HepG2 (cell line): ENCODE measurements at regions not wholly inside any gene's neighbourhood (a gene's known extent, or its start where the extent isn't known, plus 50 kb on each side); places are given as distances from the start of the nearest gene placed in this dataset.

Experiments
- ATAC-seq: fragments of 200-7000 bp; cut with Tn5 transposase; 3 replicates; pipeline ENCODE4 v1.9.1; 2020; ENCODE audit warnings: mild to moderate bottlenecking, moderate library complexity
- BruUV-seq: library from RNA; stranded (reverse); fragments of 400-500 nt; replicated peaks from 2 replicates; lab custom pipeline; 2021; lab: Mats Ljungman, UMichigan
- CTCF ChIA-PET: fragments of 300-600 bp; formaldehyde crosslinking; extraction: SDS; loops from one replicate; lab custom pipeline; 2021; ENCODE audit warnings: low total read pairs, inconsistent platforms, low intra/inter-chr PET ratio; lab: Yijun Ruan, JAX
- POLR2A ChIA-PET: fragments of 350-600 bp; sonication (Branson Sonifier 250); formaldehyde crosslinking; loops from one replicate; lab custom pipeline; 2020; ENCODE audit warnings: antibody characterized with exemption, inconsistent platforms; lab: Yijun Ruan, JAX
- DNase-seq: peaks from one replicate; pipeline ENCODE4 v3.0.0-alpha.2; 2015; ENCODE audit warnings: low spot score
- FAIRE-seq: peaks from 3 replicates; lab custom pipeline; 2011; peaks lifted over from hg19 to GRCh38; lab: Jason Lieb, UNC
- H2AFZ ChIP-seq: one replicate; pipeline ENCODE4 v1.6.1; 2011; ENCODE audit warnings: low read length, inconsistent platforms
- H3K27ac ChIP-seq: fragments of 300-600 bp; 3 replicates; pipeline ENCODE4 v1.8.0; 2011; ENCODE audit warnings: mixed run types, mild to moderate bottlenecking, mixed read lengths, low read length, inconsistent platforms; ENCODE audit not compliant: insufficient read depth; ENCODE audit errors: extremely low read length
- H3K27me3 ChIP-seq, 2 experiments: fragments of 200-600 bp in 1 of 2; 2 replicates in 1 of 2; 3 replicates in 1 of 2; pipeline versions ENCODE4 v1.6.0 to v1.8.0; 2011; ENCODE audit warnings: low read length in 2 of 2, mild to moderate bottlenecking in 2 of 2, moderate library complexity in 2 of 2, inconsistent platforms in 1 of 2; ENCODE audit not compliant: insufficient read depth in 2 of 2, control insufficient read depth in 1 of 2
- H3K36me3 ChIP-seq, 2 experiments: fragments of 200-600 bp in 1 of 2; replicated peaks in 1 of 2; 2 replicates in 1 of 2; 3 replicates in 1 of 2; pipeline versions ENCODE4 v1.5.1 to v1.8.0; 2011; ENCODE audit warnings: low read length in 2 of 2, inconsistent platforms in 1 of 2; ENCODE audit not compliant: insufficient read depth in 2 of 2, control insufficient read depth in 1 of 2
- H3K4me1 ChIP-seq: 2 replicates; pipeline ENCODE4 v1.5.1; 2012; ENCODE audit warnings: low read length, inconsistent platforms; ENCODE audit not compliant: insufficient read depth
- H3K4me2 ChIP-seq: 2 replicates; pipeline ENCODE4 v1.6.0; 2011; ENCODE audit warnings: low read depth, low read length, inconsistent platforms
- H3K4me3 ChIP-seq, 3 experiments: fragments of 200-600 bp in 1 of 3; sonication (generic), shearing (Covaris generic) in 1 of 3; replicated peaks in 1 of 3; 2 replicates each; pipeline ENCODE4 v1.5.1; 2011 to 2016; ENCODE audit warnings: low read length in 3 of 3, inconsistent platforms in 2 of 3, low read depth in 2 of 3, mild to moderate bottlenecking in 2 of 3, control low read depth in 1 of 3, mixed read lengths in 1 of 3; ENCODE audit not compliant: insufficient read depth in 1 of 3
- H3K79me2 ChIP-seq: one replicate; pipeline ENCODE4 v1.6.1; 2011; ENCODE audit warnings: low read length, inconsistent platforms; ENCODE audit not compliant: insufficient read depth
- H3K9ac ChIP-seq: 2 replicates; pipeline ENCODE4 v1.6.0; 2011; ENCODE audit warnings: mild to moderate bottlenecking, low read depth, low read length, inconsistent platforms; ENCODE audit not compliant: insufficient read depth
- H3K9me3 ChIP-seq: 2 replicates; pipeline ENCODE4 v1.5.1; 2012; ENCODE audit warnings: mild to moderate bottlenecking, low read length
- H4K20me1 ChIP-seq: 2 replicates; pipeline ENCODE4 v1.6.0; 2011; ENCODE audit warnings: inconsistent platforms, mild to moderate bottlenecking, low read length, moderate library complexity; ENCODE audit not compliant: insufficient read depth
- ATF5 ChIP-seq: sonication (generic); formaldehyde crosslinking; IDR thresholded peaks from 2 replicates; pipeline ENCODE4 v1.4.0; 2020; ENCODE audit warnings: mild to moderate bottlenecking, low read depth, missing genetic modification reagents
- ATF7 ChIP-seq, 2 experiments: fragments of 450-650 bp in 1 of 2; sonication (generic) in 1 of 2; formaldehyde crosslinking in 1 of 2; IDR thresholded peaks; 2 replicates each; pipeline versions ENCODE4 v1.4.0 to v1.6.1; 2016 to 2020; ENCODE audit warnings: antibody characterized with exemption in 1 of 2, mild to moderate bottlenecking in 1 of 2, missing genetic modification reagents in 1 of 2
- BRCA1 ChIP-seq: sonication (generic); formaldehyde crosslinking; IDR thresholded peaks from 2 replicates; pipeline ENCODE4 v1.4.0; 2020; ENCODE audit warnings: missing genetic modification reagents
- PBX2 ChIP-seq: IDR thresholded peaks from 2 replicates; pipeline ENCODE4 v1.6.1; 2016; ENCODE audit warnings: control low read depth
- SIN3A ChIP-seq: IDR thresholded peaks from 2 replicates; pipeline ENCODE4 v1.6.1; 2011; ENCODE audit warnings: low read depth, mild to moderate bottlenecking, control low read depth, low read length, borderline replicate concordance
- SSRP1 ChIP-seq: IDR thresholded peaks from 2 replicates; pipeline ENCODE4 v1.6.1; 2016; ENCODE audit warnings: control low read depth
- THAP9 ChIP-seq: sonication (generic); formaldehyde crosslinking; IDR thresholded peaks from 2 replicates; pipeline ENCODE4; 2020; ENCODE audit warnings: missing genetic modification reagents, mild to moderate bottlenecking, borderline replicate concordance
- TP53 ChIP-seq: sonication (generic); formaldehyde crosslinking; conservative IDR thresholded peaks from 2 replicates; pipeline ENCODE4 v1.4.0; 2020; ENCODE audit warnings: missing genetic modification reagents
- ZBTB39 ChIP-seq: sonication (generic); formaldehyde crosslinking; IDR thresholded peaks from 2 replicates; pipeline ENCODE4 v1.5.0; 2020; ENCODE audit warnings: missing genetic modification reagents
- ZNF292 ChIP-seq: sonication (generic); formaldehyde crosslinking; IDR thresholded peaks from 2 replicates; pipeline ENCODE4 v1.8.1; 2022; ENCODE audit warnings: mild to moderate bottlenecking, low read depth, missing genetic modification reagents, borderline replicate concordance
- ZNF382 ChIP-seq: sonication (generic); formaldehyde crosslinking; IDR thresholded peaks from 2 replicates; pipeline ENCODE4 v1.5.0; 2020; ENCODE audit warnings: missing genetic modification reagents, mild to moderate bottlenecking, borderline replicate concordance
- ZNF530 ChIP-seq: sonication (generic); formaldehyde crosslinking; IDR thresholded peaks from 2 replicates; pipeline ENCODE4 v1.5.0; 2020; ENCODE audit warnings: low read depth, mild to moderate bottlenecking, missing genetic modification reagents
- ZNF549 ChIP-seq: sonication (generic); formaldehyde crosslinking; IDR thresholded peaks from 2 replicates; pipeline ENCODE4 v1.5.0; 2020; ENCODE audit warnings: missing genetic modification reagents
- WGBS: methylation state at CpG from one replicate; pipeline ENCODE4 v1.1.6; 2017; ENCODE audit warnings: low lambda C conversion rate; 5-methylcytosine and 5-hydroxymethylcytosine counted together
- in situ Hi-C: cut with HindIII; loops from 2 replicates; pipeline ENCODE4 v1.10.0; 2017; ENCODE audit warnings: low pct_unique_long_range_greater_than_20kb; ENCODE audit not compliant: extremely low pct_ligation_motif_present
- intact Hi-C: fragments of 100-400 bp; cut with micrococcal nuclease; formaldehyde crosslinking; loops from one replicate; pipeline ENCODE4 v1.10.0; 2022; ENCODE audit not compliant: unreplicated experiment

DNA sequence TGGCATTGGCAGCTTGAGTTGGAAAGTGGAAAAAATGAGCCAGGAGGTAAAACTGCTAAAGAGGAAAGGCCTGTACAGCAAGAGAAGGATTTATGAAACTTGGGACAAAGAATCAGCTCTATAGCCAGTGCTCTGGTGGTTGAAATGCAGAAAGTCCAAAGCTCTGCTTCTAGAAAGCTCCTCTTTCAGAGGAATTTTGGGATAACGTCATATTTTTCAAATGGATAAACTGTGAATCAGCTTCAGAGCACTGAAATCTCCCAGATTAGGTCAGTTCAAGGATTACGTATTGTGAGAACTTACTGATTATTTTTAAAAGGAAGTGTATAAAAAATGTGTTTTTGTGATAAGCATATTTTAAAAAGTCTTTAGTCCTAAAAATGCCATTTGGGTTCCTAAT is 203.1 kb upstream of the CNOT2 start:
- FAIRE-seq (no peak), DNase-seq (no peak), ATAC-seq (no peak)
- Histone ChIP-seq H4K20me1 (no peaks in the 10 kb centered on the region), H3K4me3 (no peak overlapping the region), H3K36me3 (no peaks in the 10 kb centered on the region), H3K4me2 (no peak overlapping the region), H3K4me1 (no peaks in the 10 kb centered on the region), H3K9me3 (no peaks in the 10 kb centered on the region), H2AFZ (no peak overlapping the region), H3K27me3 (no peaks in the 10 kb centered on the region; a peak in 1 of 5 replicates), H3K27ac (no peak overlapping the region), H3K79me2 (no peaks in the 10 kb centered on the region), H3K9ac (no peak overlapping the region)
- WGBS: 50% methylated on average over 2 of the region's 2 CpGs
- ChIA-PET POLR2A (no interaction called here), CTCF (no interaction called here)
- in situ Hi-C loops: no loop called here
- intact Hi-C loops: no loop called here
- TF ChIP-seq ZNF292 (CRISPR knock-in tag): no peak
- no peak for TF ChIP-seq ZNF382 (CRISPR knock-in tag)
- peak; percentile 31; the same call in 1 of the 2 replicates for TF ChIP-seq ATF7 (IDR thresholded peaks at IDR 0.05)
- no peak for TF ChIP-seq ATF7 (CRISPR knock-in tag; IDR thresholded peaks at IDR 0.05)
- TF ChIP-seq TP53 (CRISPR knock-in tag): no peak
- TF ChIP-seq ZNF549: no peak
- TF ChIP-seq SSRP1: no peak
- no peak for TF ChIP-seq ZBTB39
- no peak for TF ChIP-seq BRCA1 (CRISPR knock-in tag)
- BruUV-seq: no TSS peak

GRCh38 chr12:70042675-70043074 is 200.6 kb upstream of the CNOT2 start:
- DNase-seq: no peak
- no peak for ATAC-seq
- FAIRE-seq: no peak
- H3K27ac ChIP-seq: no peak overlapping the region
- H4K20me1 ChIP-seq: no peaks in the 10 kb centered on the region
- H3K4me2 ChIP-seq: no peak overlapping the region
- H3K79me2 ChIP-seq: no peaks in the 10 kb centered on the region
- H3K9me3 ChIP-seq: no peaks in the 10 kb centered on the region
- intact Hi-C loops: no loop called here
- POLR2A ChIA-PET: no interaction called here
- BruUV-seq: no TSS peak
- no peak overlapping the region for H3K4me3 ChIP-seq
- H3K9ac ChIP-seq: no peak overlapping the region
- no peaks in the 10 kb centered on the region for H3K4me1 ChIP-seq
- in situ Hi-C loops: no loop called here
- no peaks in the 10 kb centered on the region; a peak in 1 of 5 replicates for H3K27me3 ChIP-seq
- H3K36me3 ChIP-seq: no peaks in the 10 kb centered on the region
- 19% methylated on average over 6 of the region's 6 CpGs for WGBS
- CTCF ChIA-PET: no interaction called here
- no peak overlapping the region for H2AFZ ChIP-seq
- TF ChIP-seq THAP9 (CRISPR knock-in tag) (no peak), SIN3A (no peak), PBX2 (CRISPR knock-in tag) (no peak), ATF5 (CRISPR knock-in tag) (no peak), ZNF530 (CRISPR knock-in tag) (no peak)
